Glutamatergic neuron (in vitro differentiated cells): ENCODE measurements at regions not wholly inside any gene's neighbourhood (a gene's known extent, or its start where the extent isn't known, plus 50 kb on each side); places are given as distances from the start of the nearest gene placed in this dataset.

Source experiments
- DNase-seq: peaks from one replicate; pipeline ENCODE4 v3.0.0; 2022
- H3K27ac Mint-ChIP-seq: one replicate; pipeline ENCODE4 v1.8.0; 2020; ENCODE audit warnings: mild to moderate bottlenecking, mixed read lengths, inconsistent platforms; ENCODE audit not compliant: unreplicated experiment
- H3K27me3 Mint-ChIP-seq: one replicate; pipeline ENCODE4 v1.8.0; 2020; ENCODE audit warnings: mild to moderate bottlenecking, moderate library complexity, mixed read lengths, inconsistent platforms; ENCODE audit not compliant: unreplicated experiment
- H3K36me3 Mint-ChIP-seq: one replicate; pipeline ENCODE4 v1.8.0; 2020; ENCODE audit warnings: mild to moderate bottlenecking, mixed read lengths, inconsistent platforms; ENCODE audit not compliant: unreplicated experiment
- H3K4me1 Mint-ChIP-seq: one replicate; pipeline ENCODE4 v1.8.0; 2020; ENCODE audit warnings: mild to moderate bottlenecking, low read depth, mixed read lengths, inconsistent platforms; ENCODE audit not compliant: unreplicated experiment
- H3K4me3 Mint-ChIP-seq: one replicate; pipeline ENCODE4 v1.8.0; 2020; ENCODE audit warnings: mild to moderate bottlenecking, mixed read lengths, inconsistent platforms; ENCODE audit not compliant: unreplicated experiment
- H3K9me3 Mint-ChIP-seq: one replicate; pipeline ENCODE4 v1.8.0; 2020; ENCODE audit warnings: mild to moderate bottlenecking, moderate library complexity, mixed read lengths, inconsistent platforms; ENCODE audit not compliant: unreplicated experiment
- CTCF ChIP-seq: fragments of 200-600 bp; sonication (generic); IDR thresholded peaks from one replicate; pipeline ENCODE4 v1.5.0; 2021; ENCODE audit not compliant: partially characterized antibody, unreplicated experiment

DNA sequence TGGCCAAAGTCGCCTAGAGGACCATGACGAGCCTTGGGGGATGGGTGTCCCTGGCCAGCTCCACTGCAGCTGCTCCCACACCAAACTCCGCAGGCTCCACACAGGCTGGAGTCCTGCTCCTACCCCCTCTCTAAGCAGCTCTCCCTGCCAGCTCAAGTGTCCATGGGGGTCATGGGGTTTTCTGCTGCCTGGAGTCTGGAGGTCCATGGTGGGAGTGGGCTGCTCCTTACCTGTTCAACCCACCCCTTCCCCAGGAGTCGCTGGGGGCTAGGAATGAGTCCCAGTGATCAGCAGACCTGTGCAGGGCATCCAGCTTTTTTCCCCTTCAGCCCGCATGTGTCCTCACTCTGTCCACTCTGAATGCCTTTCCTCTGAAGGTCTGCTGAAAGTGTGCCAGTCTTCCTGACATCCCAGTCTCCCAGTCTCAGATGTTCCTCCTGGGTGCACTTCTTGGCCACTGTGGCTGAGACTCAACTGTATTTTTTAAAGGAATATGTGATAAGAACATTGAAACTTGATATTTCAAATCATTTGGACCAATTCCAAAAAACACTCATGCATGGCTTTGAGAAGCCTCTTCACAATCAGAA is 261.3 kb upstream of the ANKH start:
- no peak for TF ChIP-seq CTCF
- Mint-ChIP-seq H3K9me3 (no peaks in the 10 kb centered on the region), H3K4me3 (no peak overlapping the region), H3K27ac (no peak overlapping the region), H3K27me3 (peaks cover 2% of the 10 kb centered on the region), H3K36me3 (no peaks in the 10 kb centered on the region), H3K4me1 (no peaks in the 10 kb centered on the region)
- no peak for DNase-seq

GRCh38 chr5:15131909-15132308 is 260.3 kb upstream of the ANKH start:
- DNase-seq = no peak
- no peaks in the 10 kb centered on the region for H3K9me3 Mint-ChIP-seq
- H3K27me3 Mint-ChIP-seq = peaks cover 2% of the 10 kb centered on the region
- no peak for TF ChIP-seq CTCF
- H3K4me3 Mint-ChIP-seq = no peak overlapping the region
- no peak overlapping the region for H3K27ac Mint-ChIP-seq
- no peaks in the 10 kb centered on the region for H3K4me1 Mint-ChIP-seq
- no peaks in the 10 kb centered on the region for H3K36me3 Mint-ChIP-seq

GRCh38 chr5:15124871-15125568 is 253.4 kb upstream of the ANKH start:
- H3K4me3 Mint-ChIP-seq = no peak overlapping the region
- no peak overlapping the region for H3K27ac Mint-ChIP-seq
- no peaks in the 10 kb centered on the region for H3K27me3 Mint-ChIP-seq
- H3K9me3 Mint-ChIP-seq = peaks cover 2% of the 10 kb centered on the region
- DNase-seq = no peak
- H3K4me1 Mint-ChIP-seq = no peaks in the 10 kb centered on the region
- H3K36me3 Mint-ChIP-seq = peaks cover 11% of the 10 kb centered on the region
- no peak for TF ChIP-seq CTCF

DNA sequence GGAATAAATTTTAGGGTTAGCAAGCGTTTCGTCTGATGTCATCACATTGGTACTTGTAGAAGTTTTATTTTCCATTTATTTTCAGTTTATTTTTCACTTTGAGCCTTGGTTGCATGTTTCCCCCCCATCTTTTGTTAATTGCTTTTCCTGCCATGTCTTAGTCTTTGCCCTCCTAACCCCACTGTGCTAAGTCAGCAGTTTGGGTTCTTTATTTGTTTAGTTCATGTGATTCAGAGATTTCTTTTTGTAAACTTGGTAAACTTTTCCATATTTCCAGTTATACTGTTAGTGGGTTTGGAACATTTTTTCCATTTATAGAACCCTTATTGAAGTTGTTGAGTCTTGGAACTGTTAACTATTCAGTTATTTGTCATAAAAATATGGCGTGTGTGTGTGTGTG is 252.9 kb upstream of the ANKH start:
- no peak for TF ChIP-seq CTCF

GRCh38 chr5:15117688-15118087 is 246.1 kb upstream of the ANKH start:
- Mint-ChIP-seq H3K4me1 (no peaks in the 10 kb centered on the region), H3K27me3 (no peaks in the 10 kb centered on the region), H3K4me3 (no peak overlapping the region), H3K36me3 (peaks cover 11% of the 10 kb centered on the region), H3K9me3 (peaks cover 2% of the 10 kb centered on the region), H3K27ac (no peak overlapping the region)
- no peak for DNase-seq
- no peak for TF ChIP-seq CTCF

More for the DNA sequence above, 252.9 kb upstream of the ANKH start:
- H3K4me3 Mint-ChIP-seq = no peak overlapping the region
- H3K27ac Mint-ChIP-seq = no peak overlapping the region
- H3K36me3 Mint-ChIP-seq = peaks cover 11% of the 10 kb centered on the region
- H3K4me1 Mint-ChIP-seq = no peaks in the 10 kb centered on the region
- peaks cover 2% of the 10 kb centered on the region for H3K9me3 Mint-ChIP-seq
- no peak for DNase-seq
- no peaks in the 10 kb centered on the region for H3K27me3 Mint-ChIP-seq
